Thyroid gland (tissue), 4 donors: ENCODE measurements at regions not wholly inside any gene's neighbourhood (a gene's known extent, or its start where the extent isn't known, plus 50 kb on each side); places are given as distances from the start of the nearest gene placed in this dataset.

Source experiments
- DNase-seq, 2 donors: peaks; one replicate each; pipeline ENCODE4 v3.0.0-alpha.2; 2019
- H3K27ac ChIP-seq, 3 donors: fragments of 200-600 bp; sonication (generic); 1 replicate in 2 of 3; 2 replicates in 1 of 3; pipeline ENCODE4 v1.5.1; 2016 to 2019; ENCODE audit warnings: mild to moderate bottlenecking in 1 of 3, moderate library complexity in 1 of 3
- H3K27me3 ChIP-seq: fragments of 200-600 bp; sonication (generic); one replicate; pipeline ENCODE4 v1.5.1; 2019
- H3K36me3 ChIP-seq, 2 donors: fragments of 200-600 bp; sonication (generic); one replicate each; pipeline ENCODE4 v1.5.1; 2016 to 2019
- H3K4me1 ChIP-seq, 2 donors: fragments of 200-600 bp; sonication (generic); one replicate each; pipeline ENCODE4 v1.5.1; 2017 to 2019
- H3K4me3 ChIP-seq, 3 donors: fragments of 200-600 bp; sonication (generic); replicated peaks in 1 of 3; 1 replicate in 2 of 3; 2 replicates in 1 of 3; pipeline ENCODE4 v1.5.1; 2016; ENCODE audit warnings: mild to moderate bottlenecking in 1 of 3
- H3K9me3 ChIP-seq: fragments of 200-600 bp; sonication (generic); one replicate; pipeline ENCODE4 v1.5.1; 2017
- POLR2A ChIP-seq, 2 donors: fragments of 450-650 bp; IDR thresholded peaks; one replicate each; pipeline ENCODE4 v1.6.1; 2017; ENCODE audit warnings: antibody characterized with exemption in 2 of 2, mild to moderate bottlenecking in 2 of 2, moderate library complexity in 1 of 2
- WGBS, 2 donors: methylation state at CpG; one replicate each; pipeline ENCODE4 v1.1.5; 2017; 5-methylcytosine and 5-hydroxymethylcytosine counted together
- intact Hi-C: fragments of 100-400 bp; cut with DNase I; formaldehyde crosslinking; loops from one replicate; pipeline ENCODE4 v1.15.1; 2023
- TF ChIP-seq, protein P1 (sequence below), 6 experiments: fragments of 200-600 bp in 3 of 6; fragments of 450-650 bp in 3 of 6; sonication (generic) in 3 of 6; IDR thresholded peaks; one replicate each; pipeline ENCODE4 v1.5.1; 2016 to 2019; ENCODE audit warnings: antibody characterized with exemption in 6 of 6, mild to moderate bottlenecking in 2 of 6, inconsistent platforms in 1 of 6, moderate library complexity in 1 of 6

DNA sequence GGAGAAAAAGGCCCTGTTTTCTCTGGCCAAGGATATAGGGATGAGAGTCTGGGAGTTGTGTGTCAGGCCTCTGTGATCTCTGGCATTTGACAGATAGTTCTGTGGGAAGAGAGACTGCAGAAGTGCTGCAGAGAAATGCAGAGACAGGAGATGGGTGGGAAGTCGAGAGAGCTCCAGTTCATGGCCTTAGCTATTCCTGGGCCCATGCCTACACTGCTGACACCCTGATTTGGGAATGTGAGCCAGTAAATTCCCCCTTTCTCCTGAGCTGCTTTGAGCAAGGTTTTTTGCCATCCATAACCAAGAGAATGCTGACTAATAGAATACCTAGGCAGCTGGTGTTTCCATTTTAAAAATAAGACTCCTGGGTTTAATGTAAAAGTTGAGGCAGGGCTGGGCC lies 59.3 kb downstream of the EBLN2 start:
- 82 to 93% methylated on average over 1 of the region's 1 CpG for WGBS, 2 donors

DNA sequence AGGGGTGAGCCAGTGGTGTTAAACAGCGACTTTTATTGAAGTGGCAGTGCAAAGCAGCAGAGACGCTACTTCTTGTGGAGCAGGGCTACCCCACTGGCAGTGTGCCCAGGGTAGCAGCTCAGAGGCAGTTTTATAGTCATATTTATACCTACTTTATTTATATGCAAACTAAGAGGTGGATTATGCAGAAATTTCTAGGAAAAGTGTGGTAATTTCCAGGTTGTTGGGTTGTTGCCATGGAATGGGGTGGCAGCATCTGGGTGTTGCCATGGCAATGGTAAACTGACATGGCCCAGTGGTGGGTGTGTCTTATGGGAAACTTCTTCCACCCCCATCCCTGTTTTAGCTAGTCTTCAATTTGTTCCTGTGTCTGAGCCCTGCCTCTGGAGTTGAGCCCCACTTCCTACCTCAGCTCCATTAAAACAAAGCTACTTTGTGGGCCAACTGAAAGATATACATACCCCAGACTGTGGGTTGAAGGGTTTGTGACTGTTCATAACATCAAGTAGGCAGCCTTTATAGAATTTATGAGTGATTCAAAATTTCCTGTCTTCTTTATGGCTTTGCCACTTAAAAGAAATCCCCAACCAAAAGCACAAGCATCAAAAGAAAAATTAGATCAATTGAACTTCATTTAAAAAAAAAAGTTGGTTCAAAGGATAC lies 60.3 kb downstream of the EBLN2 start:
- DNase-seq, result no peak
- Histone ChIP-seq H3K36me3 (no peaks in the 10 kb centered on the region), H3K4me1 (no peaks in the 10 kb centered on the region), H3K27me3 (no peaks in the 10 kb centered on the region), H3K27ac (no peak overlapping the region), H3K9me3 (no peaks in the 10 kb centered on the region), H3K4me3 (no peak overlapping the region)
- TF ChIP-seq POLR2A (IDR thresholded peaks at IDR 0.05), result no peak
- TF ChIP-seq, protein P1, sequence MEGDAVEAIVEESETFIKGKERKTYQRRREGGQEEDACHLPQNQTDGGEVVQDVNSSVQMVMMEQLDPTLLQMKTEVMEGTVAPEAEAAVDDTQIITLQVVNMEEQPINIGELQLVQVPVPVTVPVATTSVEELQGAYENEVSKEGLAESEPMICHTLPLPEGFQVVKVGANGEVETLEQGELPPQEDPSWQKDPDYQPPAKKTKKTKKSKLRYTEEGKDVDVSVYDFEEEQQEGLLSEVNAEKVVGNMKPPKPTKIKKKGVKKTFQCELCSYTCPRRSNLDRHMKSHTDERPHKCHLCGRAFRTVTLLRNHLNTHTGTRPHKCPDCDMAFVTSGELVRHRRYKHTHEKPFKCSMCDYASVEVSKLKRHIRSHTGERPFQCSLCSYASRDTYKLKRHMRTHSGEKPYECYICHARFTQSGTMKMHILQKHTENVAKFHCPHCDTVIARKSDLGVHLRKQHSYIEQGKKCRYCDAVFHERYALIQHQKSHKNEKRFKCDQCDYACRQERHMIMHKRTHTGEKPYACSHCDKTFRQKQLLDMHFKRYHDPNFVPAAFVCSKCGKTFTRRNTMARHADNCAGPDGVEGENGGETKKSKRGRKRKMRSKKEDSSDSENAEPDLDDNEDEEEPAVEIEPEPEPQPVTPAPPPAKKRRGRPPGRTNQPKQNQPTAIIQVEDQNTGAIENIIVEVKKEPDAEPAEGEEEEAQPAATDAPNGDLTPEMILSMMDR (IDR thresholded peaks at IDR 0.05), result no peak
- intact Hi-C loops, result no loop called here
- WGBS, 2 donors, result 90 to 92% methylated on average over 2 of the region's 2 CpGs

More for the DNA sequence above, 59.3 kb downstream of the EBLN2 start:
- Histone ChIP-seq H3K36me3 (no peaks in the 10 kb centered on the region), H3K9me3 (no peaks in the 10 kb centered on the region), H3K4me3 (no peak overlapping the region), H3K27me3 (no peaks in the 10 kb centered on the region), H3K4me1 (no peaks in the 10 kb centered on the region), H3K27ac (no peak overlapping the region)
- no peak for TF ChIP-seq POLR2A (IDR thresholded peaks at IDR 0.05)
- TF ChIP-seq, protein P1 (IDR thresholded peaks at IDR 0.05), result no peak
- intact Hi-C loops, result no loop called here
- no peak for DNase-seq

DNA sequence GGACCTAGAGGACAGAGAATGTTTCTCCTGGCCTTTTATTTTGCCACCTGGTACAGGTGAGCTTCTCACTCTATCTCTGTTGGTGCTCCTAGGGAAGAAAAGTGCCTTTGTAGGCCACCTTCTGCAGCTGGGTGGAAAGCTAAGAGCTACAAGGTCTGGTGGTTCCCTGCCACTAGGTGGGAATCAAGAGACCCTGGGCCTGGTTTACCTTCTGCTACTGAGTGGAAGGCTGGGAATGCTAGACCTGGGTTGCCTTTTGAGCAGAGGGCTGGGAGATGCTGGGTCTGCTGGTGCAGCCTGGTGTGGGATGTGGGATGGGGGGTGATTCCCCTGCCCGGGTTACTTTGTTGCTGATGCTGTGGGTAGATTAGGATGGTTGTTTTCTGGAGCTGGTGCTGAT lies 72.6 kb downstream of the EBLN2 start:
- Histone ChIP-seq H3K4me1 (no peaks in the 10 kb centered on the region), H3K27ac (no peak overlapping the region), H3K9me3 (no peaks in the 10 kb centered on the region), H3K4me3 (no peak overlapping the region), H3K36me3 (no peaks in the 10 kb centered on the region), H3K27me3 (no peaks in the 10 kb centered on the region)
- intact Hi-C loops, result no loop called here
- DNase-seq, result no peak
- WGBS, 2 donors, result 67 to 78% methylated on average over 1 of the region's 1 CpG
- TF ChIP-seq POLR2A (IDR thresholded peaks at IDR 0.05), result no peak
- TF ChIP-seq, protein P1 (IDR thresholded peaks at IDR 0.05), result no peak

DNA sequence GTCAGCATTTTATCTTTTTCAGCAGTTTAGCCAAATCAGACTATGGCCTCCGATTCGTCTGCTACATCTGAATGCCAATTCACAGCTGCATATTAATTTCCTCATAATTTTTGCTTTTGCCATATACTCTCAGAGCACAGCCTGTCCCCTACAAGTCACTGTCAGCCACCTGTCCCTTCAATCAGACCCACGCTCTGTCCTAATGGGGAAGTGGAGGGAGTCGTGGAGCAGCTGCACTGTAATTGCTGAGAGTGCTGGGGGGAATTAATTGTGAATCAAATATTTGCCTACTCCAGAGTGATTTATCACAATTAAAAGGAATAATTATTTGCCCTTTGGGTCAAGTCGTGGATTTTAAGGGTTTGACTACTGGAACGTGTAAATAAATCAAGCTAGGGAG lies 75.5 kb downstream of the EBLN2 start:
- H3K4me3 ChIP-seq, result no peak overlapping the region
- TF ChIP-seq POLR2A (IDR thresholded peaks at IDR 0.05), result no peak
- TF ChIP-seq, protein P1 (IDR thresholded peaks at IDR 0.05), result no peak
- no peaks in the 10 kb centered on the region for H3K9me3 ChIP-seq
- WGBS, 2 donors, result 84 to 91% methylated on average over 6 of the region's 6 CpGs
- no peaks in the 10 kb centered on the region for H3K4me1 ChIP-seq
- intact Hi-C loops, result no loop called here
- H3K27ac ChIP-seq, result no peak overlapping the region
- no peak for DNase-seq
- H3K36me3 ChIP-seq, result no peaks in the 10 kb centered on the region
- H3K27me3 ChIP-seq, result no peaks in the 10 kb centered on the region

DNA sequence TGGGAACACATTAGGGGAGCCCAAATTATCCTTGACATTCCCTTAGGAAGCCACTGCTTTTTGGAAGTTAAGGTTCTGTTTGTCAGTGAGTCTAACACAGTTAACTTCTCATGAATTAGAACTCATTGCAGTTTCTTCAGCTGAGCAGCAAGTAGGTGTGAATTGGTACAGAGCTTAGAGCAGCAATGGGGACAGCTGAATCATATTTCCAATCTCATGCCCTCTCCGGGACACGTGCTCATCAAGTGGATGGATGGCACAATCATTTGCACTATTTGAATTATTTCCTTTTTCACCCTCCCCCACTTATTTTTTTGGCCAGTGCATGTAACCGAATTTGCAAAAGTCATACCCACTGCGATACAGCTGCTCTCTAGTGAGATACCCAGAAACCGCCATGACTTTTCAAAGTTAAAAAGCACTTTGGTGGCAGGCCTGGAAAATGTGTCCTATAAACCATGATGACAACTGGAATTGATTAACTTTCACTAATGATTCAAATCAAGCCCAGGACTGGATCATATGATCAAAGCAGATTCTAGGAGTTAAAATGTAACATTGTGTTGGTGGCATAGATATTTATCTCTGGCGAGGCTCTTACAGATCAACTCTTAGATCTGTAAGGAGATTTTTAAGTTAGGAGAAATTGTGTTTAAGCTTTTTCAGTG lies 76.4 kb downstream of the EBLN2 start:
- TF ChIP-seq, protein P1 (IDR thresholded peaks at IDR 0.05), result no peak
- TF ChIP-seq POLR2A (IDR thresholded peaks at IDR 0.05), result no peak
- intact Hi-C loops, result no loop called here
- WGBS, 2 donors, result 92 to 93% methylated on average over 6 of the region's 6 CpGs

More for the DNA sequence above, 76.4 kb downstream of the EBLN2 start:
- no peak overlapping the region for H3K27ac ChIP-seq
- no peak for DNase-seq
- no peaks in the 10 kb centered on the region for H3K36me3 ChIP-seq
- no peaks in the 10 kb centered on the region for H3K4me1 ChIP-seq
- H3K4me3 ChIP-seq, result no peak overlapping the region
- H3K9me3 ChIP-seq, result no peaks in the 10 kb centered on the region
- H3K27me3 ChIP-seq, result no peaks in the 10 kb centered on the region
